ENCODE measurements at regions not wholly inside any gene's neighbourhood (a gene's known extent, or its start where the extent isn't known, plus 50 kb on each side); places are given as distances from the start of the nearest gene placed in this dataset.

DNA sequence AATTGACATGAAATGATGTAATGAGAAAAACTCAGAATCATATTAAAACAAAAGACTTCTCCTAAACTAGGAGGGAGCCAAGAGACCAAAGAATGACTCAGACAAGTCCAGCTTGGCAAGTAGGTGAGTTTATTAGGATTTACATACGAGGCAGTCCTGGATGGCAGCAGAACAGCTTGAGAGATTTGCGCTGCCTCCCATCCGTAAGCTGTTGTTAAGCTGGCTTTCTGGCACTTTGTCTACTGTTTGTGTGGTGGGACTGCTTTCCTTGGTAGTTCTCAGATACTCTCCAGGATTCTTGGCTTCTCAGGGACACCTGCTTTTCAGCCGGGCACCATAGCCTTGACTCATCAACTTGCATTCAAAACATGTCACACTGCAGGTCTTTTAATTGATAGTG lies 57.6 kb downstream of the COX7C start:
- TF ChIP-seq, protein P1, sequence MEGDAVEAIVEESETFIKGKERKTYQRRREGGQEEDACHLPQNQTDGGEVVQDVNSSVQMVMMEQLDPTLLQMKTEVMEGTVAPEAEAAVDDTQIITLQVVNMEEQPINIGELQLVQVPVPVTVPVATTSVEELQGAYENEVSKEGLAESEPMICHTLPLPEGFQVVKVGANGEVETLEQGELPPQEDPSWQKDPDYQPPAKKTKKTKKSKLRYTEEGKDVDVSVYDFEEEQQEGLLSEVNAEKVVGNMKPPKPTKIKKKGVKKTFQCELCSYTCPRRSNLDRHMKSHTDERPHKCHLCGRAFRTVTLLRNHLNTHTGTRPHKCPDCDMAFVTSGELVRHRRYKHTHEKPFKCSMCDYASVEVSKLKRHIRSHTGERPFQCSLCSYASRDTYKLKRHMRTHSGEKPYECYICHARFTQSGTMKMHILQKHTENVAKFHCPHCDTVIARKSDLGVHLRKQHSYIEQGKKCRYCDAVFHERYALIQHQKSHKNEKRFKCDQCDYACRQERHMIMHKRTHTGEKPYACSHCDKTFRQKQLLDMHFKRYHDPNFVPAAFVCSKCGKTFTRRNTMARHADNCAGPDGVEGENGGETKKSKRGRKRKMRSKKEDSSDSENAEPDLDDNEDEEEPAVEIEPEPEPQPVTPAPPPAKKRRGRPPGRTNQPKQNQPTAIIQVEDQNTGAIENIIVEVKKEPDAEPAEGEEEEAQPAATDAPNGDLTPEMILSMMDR (IDR thresholded peaks at IDR 0.05), result no peak
- TF ChIP-seq EP300 (IDR thresholded peaks at IDR 0.05), result no peak
